GM23248 (cell line): ENCODE measurements at regions not wholly inside any gene's neighbourhood (a gene's known extent, or its start where the extent isn't known, plus 50 kb on each side); places are given as distances from the start of the nearest gene placed in this dataset.

Source experiments
- DNase-seq: peaks from one replicate; pipeline ENCODE4 v3.0.0-alpha.2; 2015
- H2AFZ ChIP-seq: fragments of 200-600 bp; sonication (generic); 2 replicates; pipeline ENCODE4 v1.6.1; 2016; ENCODE audit warnings: antibody characterized with exemption
- H3F3A ChIP-seq: fragments of 200-600 bp; sonication (generic); 2 replicates; pipeline ENCODE4 v1.6.1; 2016; ENCODE audit warnings: mild to moderate bottlenecking, antibody characterized with exemption, mixed run types; ENCODE audit not compliant: insufficient read depth
- H3K27ac ChIP-seq: fragments of 200-600 bp; sonication (generic); 2 replicates; pipeline ENCODE4 v1.5.1; 2016; ENCODE audit warnings: mild to moderate bottlenecking
- H3K27me3 ChIP-seq: fragments of 200-600 bp; sonication (generic); replicated peaks from 2 replicates; pipeline ENCODE4 v1.6.1; 2016; ENCODE audit warnings: mild to moderate bottlenecking; ENCODE audit not compliant: insufficient read depth
- H3K36me3 ChIP-seq: fragments of 200-600 bp; sonication (generic); 2 replicates; pipeline ENCODE4 v1.6.1; 2016; ENCODE audit warnings: low read depth, mild to moderate bottlenecking
- H3K4me1 ChIP-seq: fragments of 200-600 bp; sonication (generic); 2 replicates; pipeline ENCODE4 v1.6.1; 2016; ENCODE audit warnings: mild to moderate bottlenecking; ENCODE audit not compliant: insufficient read depth
- H3K4me2 ChIP-seq: fragments of 200-600 bp; sonication (generic); one replicate; pipeline ENCODE4 v1.6.1; 2016; ENCODE audit warnings: mild to moderate bottlenecking; ENCODE audit not compliant: unreplicated experiment
- H3K4me3 ChIP-seq: fragments of 200-600 bp; sonication (generic); 2 replicates; pipeline ENCODE4 v1.5.1; 2016; ENCODE audit warnings: mild to moderate bottlenecking
- H3K79me2 ChIP-seq: fragments of 200-600 bp; sonication (generic); 2 replicates; pipeline ENCODE4 v1.6.1; 2016; ENCODE audit warnings: mild to moderate bottlenecking; ENCODE audit not compliant: insufficient read depth
- H3K9ac ChIP-seq: fragments of 200-600 bp; sonication (generic); 2 replicates; pipeline ENCODE4 v1.6.1; 2016; ENCODE audit warnings: mild to moderate bottlenecking
- H3K9me2 ChIP-seq: fragments of 200-600 bp; sonication (generic); 2 replicates; pipeline ENCODE4 v1.6.1; 2016; ENCODE audit warnings: mixed run types, mild to moderate bottlenecking, moderate library complexity; ENCODE audit not compliant: insufficient read depth
- H3K9me3 ChIP-seq: fragments of 200-600 bp; sonication (generic); one replicate; pipeline ENCODE4 v1.6.1; 2017; ENCODE audit warnings: low read depth
- H4K20me1 ChIP-seq: fragments of 200-600 bp; sonication (generic); 2 replicates; pipeline ENCODE4 v1.6.0; 2016; ENCODE audit not compliant: insufficient read depth
- EZH2 ChIP-seq: fragments of 200-600 bp; sonication (generic); IDR thresholded peaks from 2 replicates; pipeline ENCODE4 v1.6.1; 2018; ENCODE audit warnings: antibody characterized with exemption, mild to moderate bottlenecking; ENCODE audit not compliant: insufficient read depth, poor library complexity, severe bottlenecking
- EZH2phosphoT487 ChIP-seq: fragments of 200-600 bp; sonication (generic); IDR thresholded peaks from 2 replicates; pipeline ENCODE4 v1.6.1; 2018; ENCODE audit warnings: antibody characterized with exemption, moderate library complexity, mild to moderate bottlenecking, low read depth; ENCODE audit not compliant: insufficient read depth
- whole genome bisulfite sequencing, 2 experiments: methylation state at CpG; one replicate each; pipeline ENCODE4 v1.1.6; 2015 to 2017; ENCODE audit warnings: low lambda C conversion rate in 2 of 2, low coverage in 1 of 2; ENCODE audit errors: missing lambda C conversion rate in 2 of 2; 5-methylcytosine and 5-hydroxymethylcytosine counted together
- in situ Hi-C: fragments of 300-500 bp; cut with MboI; formaldehyde crosslinking; loops from 2 replicates; pipeline ENCODE4 v1.15.0; 2020

GRCh38 chr2:217553679-217554078 is 449.1 kb downstream of the TNS1 start:
- 39 to 46% methylated on average over 2 of the region's 2 CpGs for WGBS, 2 experiments
- H3K9me3 ChIP-seq: no peaks in the 10 kb centered on the region
- no peaks in the 10 kb centered on the region for H3K27me3 ChIP-seq
- H2AFZ ChIP-seq: no peak overlapping the region
- no peaks in the 10 kb centered on the region for H3K79me2 ChIP-seq
- in situ Hi-C loops: no loop called here
- no peaks in the 10 kb centered on the region for H4K20me1 ChIP-seq
- no peaks in the 10 kb centered on the region for H3K9me2 ChIP-seq
- no peak overlapping the region for H3K9ac ChIP-seq
- no peak overlapping the region for H3K4me3 ChIP-seq
- H3F3A ChIP-seq: peaks cover 24% of the 10 kb centered on the region
- DNase-seq: peak; percentile 40
- no peak for TF ChIP-seq EZH2phosphoT487
- TF ChIP-seq EZH2: no peak
- H3K4me2 ChIP-seq: peak overlapping the region; percentile 24
- no peak overlapping the region for H3K27ac ChIP-seq
- H3K4me1 ChIP-seq: peaks cover 50% of the 10 kb centered on the region
- no peaks in the 10 kb centered on the region for H3K36me3 ChIP-seq

GRCh38 chr2:217553202-217553601 is 449.6 kb downstream of the TNS1 start:
- no peaks in the 10 kb centered on the region for H3K27me3 ChIP-seq
- 68 to 72% methylated on average over 4 of the region's 4 CpGs for WGBS, 2 experiments
- H2AFZ ChIP-seq: no peak overlapping the region
- DNase-seq: no peak
- H4K20me1 ChIP-seq: no peaks in the 10 kb centered on the region
- H3K4me3 ChIP-seq: no peak overlapping the region
- H3K36me3 ChIP-seq: no peaks in the 10 kb centered on the region
- no peaks in the 10 kb centered on the region for H3K9me2 ChIP-seq
- no peaks in the 10 kb centered on the region for H3K79me2 ChIP-seq
- no peak overlapping the region for H3K4me2 ChIP-seq
- H3K9ac ChIP-seq: no peak overlapping the region
- peaks cover 50% of the 10 kb centered on the region for H3K4me1 ChIP-seq
- no peak overlapping the region for H3K27ac ChIP-seq
- no peaks in the 10 kb centered on the region for H3K9me3 ChIP-seq
- in situ Hi-C loops: no loop called here
- TF ChIP-seq EZH2phosphoT487: no peak
- TF ChIP-seq EZH2: no peak
- peaks cover 24% of the 10 kb centered on the region for H3F3A ChIP-seq

GRCh38 chr2:217552081-217552480 is 450.7 kb downstream of the TNS1 start:
- Histone ChIP-seq H3K79me2 (no peaks in the 10 kb centered on the region), H3K27me3 (no peaks in the 10 kb centered on the region), H2AFZ (no peak overlapping the region), H3K4me1 (peaks cover 50% of the 10 kb centered on the region), H3K27ac (no peak overlapping the region), H3K9me2 (no peaks in the 10 kb centered on the region), H4K20me1 (no peaks in the 10 kb centered on the region), H3K9ac (no peak overlapping the region), H3K36me3 (no peaks in the 10 kb centered on the region), H3K9me3 (no peaks in the 10 kb centered on the region), H3F3A (peaks cover 24% of the 10 kb centered on the region), H3K4me2 (peak overlapping the region; percentile 25), H3K4me3 (no peak overlapping the region)
- 81 to 87% methylated on average over 4 of the region's 4 CpGs for WGBS, 2 experiments
- in situ Hi-C loops: no loop called here
- TF ChIP-seq EZH2phosphoT487 (no peak), EZH2 (no peak)
- DNase-seq: no peak

- TF ChIP-seq EZH2phosphoT487 (no peak), EZH2 (no peak)
- H2AFZ ChIP-seq: no peak overlapping the region
- no peaks in the 10 kb centered on the region for H3K79me2 ChIP-seq
- peaks cover 24% of the 10 kb centered on the region for H3F3A ChIP-seq
- no peaks in the 10 kb centered on the region for H3K36me3 ChIP-seq
- no peaks in the 10 kb centered on the region for H3K27me3 ChIP-seq
- H3K4me3 ChIP-seq: no peak overlapping the region
- DNase-seq: peak; percentile 67
- H3K9me2 ChIP-seq: no peaks in the 10 kb centered on the region
- no peaks in the 10 kb centered on the region for H3K9me3 ChIP-seq
- no peak overlapping the region for H3K27ac ChIP-seq
- no peaks in the 10 kb centered on the region for H4K20me1 ChIP-seq
- in situ Hi-C loops: no loop called here
- H3K4me1 ChIP-seq: peaks cover 50% of the 10 kb centered on the region
- no peak overlapping the region for H3K9ac ChIP-seq
- H3K4me2 ChIP-seq: peak overlapping the region; percentile 25
- WGBS, 2 experiments: 29 to 37% methylated on average over 3 of the region's 3 CpGs
These were observed 451.4 kb downstream of the TNS1 start for GRCh38 chr2:217551252-217551899.
